Esophagus muscularis mucosa (tissue), 4 donors: ENCODE measurements at regions not wholly inside any gene's neighbourhood (a gene's known extent, or its start where the extent isn't known, plus 50 kb on each side); places are given as distances from the start of the nearest gene placed in this dataset.

ENCODE experiments used
- EP300 ChIP-seq: sonication (generic); formaldehyde crosslinking; IDR thresholded peaks from one replicate; pipeline ENCODE4 v1.6.1; 2017; ENCODE audit warnings: antibody characterized with exemption
- POLR2A ChIP-seq: fragments of 450-650 bp; IDR thresholded peaks from one replicate; pipeline ENCODE4 v1.6.1; 2017; ENCODE audit warnings: antibody characterized with exemption, moderate library complexity, mild to moderate bottlenecking, low read depth
- TF ChIP-seq, protein P1 (sequence below), 3 experiments: fragments of 200-600 bp in 2 of 3; fragments of 450-650 bp in 1 of 3; sonication (generic) in 2 of 3; IDR thresholded peaks; one replicate each; pipeline ENCODE4 v1.5.1; 2017 to 2019; ENCODE audit warnings: antibody characterized with exemption in 3 of 3, mild to moderate bottlenecking in 2 of 3, moderate library complexity in 1 of 3

DNA sequence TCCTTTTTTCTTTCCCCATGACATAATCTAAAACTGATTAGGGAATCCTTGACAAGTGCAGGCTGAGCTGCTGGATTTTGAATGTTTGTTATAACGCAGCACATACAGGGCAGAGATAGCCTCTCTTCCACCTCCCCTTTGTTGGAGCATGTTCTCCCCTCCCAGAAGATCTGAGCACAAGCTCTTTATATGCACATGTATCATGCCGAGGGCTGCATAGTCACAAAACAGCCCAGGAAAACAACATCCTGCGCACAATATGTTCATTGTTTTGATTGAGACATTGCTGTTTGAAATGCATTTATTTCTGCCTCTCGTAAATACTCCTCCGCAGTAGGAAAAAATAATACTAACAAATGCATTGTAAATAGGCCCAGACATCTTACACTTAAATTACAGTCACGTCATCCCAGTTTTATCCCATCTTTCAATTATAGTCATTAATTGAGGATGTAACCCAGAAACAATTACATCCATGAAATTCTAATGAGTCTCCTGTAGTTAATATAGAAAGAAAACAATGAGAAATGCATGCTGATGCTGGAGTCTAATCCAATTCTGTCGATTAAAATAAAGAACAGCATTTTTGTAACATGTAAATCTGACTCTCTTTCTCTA, 401.8 kb downstream of the BTG1 start:
- TF ChIP-seq POLR2A: no peak
- TF ChIP-seq, protein P1, sequence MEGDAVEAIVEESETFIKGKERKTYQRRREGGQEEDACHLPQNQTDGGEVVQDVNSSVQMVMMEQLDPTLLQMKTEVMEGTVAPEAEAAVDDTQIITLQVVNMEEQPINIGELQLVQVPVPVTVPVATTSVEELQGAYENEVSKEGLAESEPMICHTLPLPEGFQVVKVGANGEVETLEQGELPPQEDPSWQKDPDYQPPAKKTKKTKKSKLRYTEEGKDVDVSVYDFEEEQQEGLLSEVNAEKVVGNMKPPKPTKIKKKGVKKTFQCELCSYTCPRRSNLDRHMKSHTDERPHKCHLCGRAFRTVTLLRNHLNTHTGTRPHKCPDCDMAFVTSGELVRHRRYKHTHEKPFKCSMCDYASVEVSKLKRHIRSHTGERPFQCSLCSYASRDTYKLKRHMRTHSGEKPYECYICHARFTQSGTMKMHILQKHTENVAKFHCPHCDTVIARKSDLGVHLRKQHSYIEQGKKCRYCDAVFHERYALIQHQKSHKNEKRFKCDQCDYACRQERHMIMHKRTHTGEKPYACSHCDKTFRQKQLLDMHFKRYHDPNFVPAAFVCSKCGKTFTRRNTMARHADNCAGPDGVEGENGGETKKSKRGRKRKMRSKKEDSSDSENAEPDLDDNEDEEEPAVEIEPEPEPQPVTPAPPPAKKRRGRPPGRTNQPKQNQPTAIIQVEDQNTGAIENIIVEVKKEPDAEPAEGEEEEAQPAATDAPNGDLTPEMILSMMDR (IDR thresholded peaks at IDR 0.05): no peak
- no peak for TF ChIP-seq EP300
